ENCODE measurements at regions not wholly inside any gene's neighbourhood (a gene's known extent, or its start where the extent isn't known, plus 50 kb on each side); places are given as distances from the start of the nearest gene placed in this dataset.

DNA sequence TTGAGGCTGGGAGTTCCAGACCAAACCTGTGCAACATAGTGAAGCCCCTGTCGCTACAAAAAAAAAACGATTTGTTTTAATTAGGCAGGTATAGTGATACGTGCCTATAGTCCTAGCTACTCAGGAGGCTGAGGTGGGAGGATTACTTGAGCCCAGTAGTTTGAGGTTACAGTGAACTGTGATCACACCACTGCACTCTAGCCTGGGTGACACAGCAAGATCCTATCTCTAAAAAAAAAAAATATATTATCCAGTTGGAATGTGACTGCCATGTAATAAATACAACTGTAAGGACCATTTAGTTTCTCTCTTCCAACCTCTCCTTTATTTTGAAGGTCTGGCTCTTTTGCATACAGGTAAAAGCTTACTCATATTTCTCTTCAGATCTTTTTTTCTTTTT is 571.5 kb downstream of the UTRN start:
- DNase-seq (ENCODE audit: low read depth in 2 of 2, low spot score in 1 of 2), result no peak

DNA sequence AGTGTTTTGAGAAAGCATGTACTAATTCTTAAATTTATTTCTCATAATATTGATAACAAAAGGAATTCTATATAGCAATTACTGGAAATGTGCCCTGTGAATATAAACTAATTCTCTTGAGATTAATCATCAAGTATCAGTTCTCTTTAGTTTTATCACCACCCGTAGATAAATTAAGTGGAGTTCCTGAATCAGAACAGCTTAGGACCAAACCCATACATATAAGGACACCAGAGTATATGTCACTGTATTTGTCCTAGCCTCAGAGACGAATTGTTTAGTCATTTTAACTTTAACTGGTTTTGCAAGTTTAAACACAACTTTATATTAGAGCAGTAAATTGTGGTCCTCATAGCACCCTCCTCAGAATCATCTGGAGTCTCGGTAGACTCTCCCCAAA is 572.0 kb downstream of the UTRN start:
- DNase-seq (ENCODE audit: low read depth in 2 of 2, low spot score in 1 of 2), result no peak

DNA sequence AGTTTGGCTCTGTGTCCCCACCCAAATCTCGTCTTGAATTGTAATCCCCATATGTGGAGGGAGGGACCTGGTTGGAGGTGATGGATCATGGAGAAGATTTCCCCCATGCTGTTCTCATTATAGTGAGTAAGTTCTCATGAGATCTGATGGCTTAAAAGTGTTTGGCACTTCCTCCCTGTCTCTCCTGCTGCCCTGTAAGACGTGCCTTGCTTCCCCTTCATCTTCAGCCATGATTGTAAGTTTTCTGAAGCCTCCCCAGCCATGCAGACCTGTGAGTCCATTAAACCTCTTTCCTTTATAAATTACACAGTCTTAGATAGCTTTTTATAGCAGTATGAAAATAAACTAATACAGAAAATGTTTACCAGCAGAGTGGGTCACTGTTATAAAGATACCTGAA is 577.6 kb downstream of the UTRN start:
- DNase-seq (ENCODE audit: low read depth in 2 of 2, low spot score in 1 of 2), result no peak

DNA sequence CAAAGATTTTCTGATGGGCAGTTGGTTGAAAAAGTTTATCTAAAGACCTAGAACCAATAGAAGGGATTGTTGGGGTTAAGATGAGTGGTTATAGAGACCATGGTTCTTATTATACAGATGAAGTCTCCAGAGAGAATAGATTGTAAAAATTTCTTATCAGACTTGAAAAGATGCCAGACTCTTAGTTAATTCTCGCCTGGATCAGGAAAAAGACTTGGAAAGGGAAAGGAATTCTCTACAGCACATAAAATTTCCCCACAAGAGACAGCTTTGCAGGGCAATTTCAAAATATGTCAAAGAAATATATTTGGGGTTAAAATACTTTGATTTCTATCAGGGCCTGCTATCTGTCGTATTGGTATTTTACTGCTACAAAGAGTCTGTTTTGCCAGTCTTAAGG is 582.6 kb downstream of the UTRN start:
- DNase-seq (ENCODE audit: low read depth in 2 of 2, low spot score in 1 of 2), result no peak

DNA sequence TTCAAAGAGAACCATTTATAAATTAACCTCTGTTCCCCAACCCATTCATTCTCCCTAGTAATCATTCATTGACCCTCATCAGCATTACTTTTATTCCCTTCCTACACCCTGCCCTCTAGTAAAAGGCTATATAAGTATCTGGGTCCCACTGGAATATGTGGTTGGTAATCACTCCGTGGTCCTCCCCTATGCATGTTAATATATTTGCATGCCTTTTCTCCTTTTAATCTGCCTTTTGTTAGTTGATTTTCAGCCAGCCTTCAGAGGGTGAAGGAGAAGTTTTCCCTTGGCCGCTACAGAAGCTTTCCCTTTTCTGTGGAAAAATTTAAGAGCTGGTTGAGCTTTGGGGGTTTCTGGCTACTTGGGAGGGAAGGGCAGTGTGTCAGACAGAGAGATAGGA is 585.6 kb downstream of the UTRN start:
- DNase-seq (ENCODE audit: low read depth in 2 of 2, low spot score in 1 of 2), result no peak

DNA sequence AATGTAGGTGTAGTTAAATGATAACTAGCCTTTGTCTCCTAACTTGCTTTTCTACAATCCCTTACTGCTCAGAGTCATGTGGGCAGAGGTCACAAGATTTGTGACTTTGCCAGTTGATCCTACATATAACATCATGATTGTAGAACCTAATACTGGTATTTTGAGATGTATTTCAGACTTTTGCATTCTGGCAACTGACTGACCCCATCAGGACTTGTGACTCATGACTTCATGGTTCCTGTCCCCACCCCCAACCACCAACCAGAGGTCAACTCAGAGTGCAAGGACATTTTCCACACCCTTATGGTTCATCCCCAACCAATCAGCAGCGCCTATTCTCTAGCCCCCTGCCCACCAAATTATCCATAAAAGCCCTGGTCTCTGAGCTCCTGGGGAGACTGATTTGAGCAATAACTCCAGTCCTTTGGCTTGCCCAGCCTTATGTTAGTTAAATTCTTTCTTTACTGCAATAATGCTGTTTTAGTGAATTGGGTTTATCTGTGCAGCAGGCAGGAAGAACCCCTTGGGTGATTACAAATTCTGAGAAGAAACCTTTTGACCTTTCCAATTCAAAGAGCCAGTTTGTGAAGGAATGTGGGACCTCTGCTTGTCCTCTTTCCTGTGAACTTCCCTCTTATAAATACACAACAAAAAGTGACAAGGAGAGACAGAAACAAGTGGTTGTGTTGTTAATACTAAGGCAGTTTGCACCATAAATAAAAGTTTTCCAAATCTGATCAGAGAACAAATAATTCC is 588.7 kb downstream of the UTRN start:
- no peak for DNase-seq (ENCODE audit: low read depth in 2 of 2, low spot score in 1 of 2)

DNA sequence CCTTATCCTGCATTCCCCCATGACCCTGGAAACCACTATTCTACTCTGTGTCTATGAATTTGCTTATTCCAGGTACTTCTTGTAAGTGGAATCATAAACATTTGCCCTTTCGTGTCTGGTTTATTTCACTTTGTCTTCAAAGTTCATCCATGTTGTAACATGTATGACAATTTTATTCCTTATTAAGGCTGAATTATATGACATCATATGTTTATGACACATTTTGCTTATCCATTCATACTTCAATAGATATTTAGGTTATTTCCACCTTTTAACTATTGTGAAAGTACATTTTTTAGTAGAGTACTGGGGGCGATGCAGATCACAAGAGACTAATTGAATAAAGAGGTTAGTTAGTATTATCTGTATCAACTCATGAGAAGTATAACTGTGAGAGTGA is 591.6 kb downstream of the UTRN start:
- no peak for DNase-seq (ENCODE audit: low read depth in 2 of 2, low spot score in 1 of 2)

DNA sequence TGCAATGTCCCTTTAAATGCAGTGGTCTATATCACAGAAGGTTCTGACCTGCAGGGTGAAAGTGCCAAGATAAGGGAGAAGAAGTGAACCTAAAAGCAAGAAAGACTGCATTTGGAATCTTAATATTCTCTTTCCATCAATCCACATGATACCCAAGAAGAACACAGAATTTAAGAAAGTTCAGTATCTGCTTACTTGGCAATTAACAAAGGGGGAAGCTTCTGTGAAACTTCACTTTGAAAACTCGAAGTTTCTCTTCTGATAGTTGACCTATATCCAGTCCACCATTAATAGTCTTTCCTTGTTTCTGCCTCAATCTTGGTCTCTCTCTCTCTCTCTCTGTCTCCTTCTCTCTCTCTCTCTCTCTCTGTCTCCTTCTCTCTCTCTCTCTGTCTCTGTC is 592.0 kb downstream of the UTRN start:
- no peak for DNase-seq (ENCODE audit: low read depth in 2 of 2, low spot score in 1 of 2)

DNA sequence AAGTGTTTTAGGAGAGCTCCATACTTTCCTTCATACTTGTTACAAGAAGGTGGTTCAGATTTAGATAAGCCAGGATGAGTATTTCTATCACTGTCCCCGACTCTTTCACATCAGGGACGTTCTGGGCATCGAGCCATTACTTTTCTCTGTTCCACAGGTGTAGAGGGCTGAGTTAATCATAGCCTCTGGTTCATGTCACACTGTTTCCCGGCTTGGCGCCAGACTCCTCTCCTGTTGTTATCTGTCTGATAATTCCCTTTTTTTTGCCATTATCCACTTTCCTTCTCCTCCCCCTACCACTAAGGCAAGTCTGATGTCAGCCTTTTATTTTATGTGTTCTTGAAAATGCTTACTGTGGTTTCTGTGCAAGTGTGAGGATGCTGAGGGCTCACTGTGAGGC is 593.4 kb downstream of the UTRN start:
- no peak for DNase-seq (ENCODE audit: low read depth in 2 of 2, low spot score in 1 of 2)

DNA sequence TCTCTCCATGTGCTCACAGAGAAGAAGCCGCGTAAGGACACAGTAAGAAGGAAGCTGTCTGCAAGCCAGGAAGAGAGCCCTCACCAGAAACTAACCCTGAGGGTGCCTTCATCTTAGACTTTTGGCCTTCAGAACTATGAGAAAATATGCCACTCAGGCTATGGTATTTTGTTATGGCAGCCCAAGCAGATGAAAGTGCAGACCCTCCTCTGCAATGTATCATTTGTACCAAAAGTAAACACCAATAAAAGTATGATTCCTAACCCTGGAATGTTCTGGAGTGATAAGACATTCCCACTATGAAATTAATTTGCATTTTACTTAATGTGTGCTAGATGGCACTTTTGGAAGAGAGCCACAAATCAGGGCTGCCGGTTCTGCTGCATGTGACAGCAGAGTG is 594.3 kb downstream of the UTRN start:
- no peak for DNase-seq (ENCODE audit: low read depth in 2 of 2, low spot score in 1 of 2)

DNA sequence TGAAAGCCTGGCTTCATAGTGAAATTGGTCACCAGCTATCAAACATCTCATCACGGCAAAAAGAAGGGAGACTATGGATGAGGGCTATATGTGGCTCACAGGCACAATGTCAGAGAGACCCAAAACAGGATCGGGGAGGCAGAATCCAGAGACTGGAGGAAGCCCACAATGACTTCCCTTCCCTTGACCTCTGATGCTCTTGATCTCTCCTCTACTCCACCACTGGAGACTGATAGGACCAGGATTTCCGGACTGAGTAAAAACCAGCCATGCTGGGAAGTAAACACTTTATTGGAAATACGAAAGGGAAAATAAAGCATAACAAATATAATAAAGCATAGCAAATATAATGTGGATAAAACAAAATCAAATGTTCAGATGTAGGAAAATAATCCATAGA is 597.3 kb downstream of the UTRN start:
- no peak for DNase-seq (ENCODE audit: low read depth in 2 of 2, low spot score in 1 of 2)

DNA sequence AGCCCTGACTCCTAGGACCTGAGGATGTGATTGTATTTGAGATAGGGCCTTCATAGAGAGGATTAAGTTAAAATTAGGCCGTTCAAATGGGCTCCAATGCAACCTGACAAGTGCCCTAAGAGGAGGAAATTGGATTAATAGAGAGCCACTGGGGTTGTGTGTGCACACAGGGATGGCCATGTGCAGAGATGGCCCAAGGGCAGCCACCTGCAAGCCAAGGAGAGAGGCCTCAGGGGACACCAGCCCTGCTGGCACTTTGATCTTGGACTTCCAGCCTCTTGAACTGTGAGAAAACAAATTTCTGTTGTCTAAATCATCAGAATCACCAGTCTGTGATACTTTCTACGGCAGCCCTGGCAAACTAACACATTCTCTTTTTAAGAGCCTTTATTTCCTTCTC is 598.8 kb downstream of the UTRN start:
- DNase-seq (ENCODE audit: low read depth in 2 of 2, low spot score in 1 of 2), result no peak

DNA sequence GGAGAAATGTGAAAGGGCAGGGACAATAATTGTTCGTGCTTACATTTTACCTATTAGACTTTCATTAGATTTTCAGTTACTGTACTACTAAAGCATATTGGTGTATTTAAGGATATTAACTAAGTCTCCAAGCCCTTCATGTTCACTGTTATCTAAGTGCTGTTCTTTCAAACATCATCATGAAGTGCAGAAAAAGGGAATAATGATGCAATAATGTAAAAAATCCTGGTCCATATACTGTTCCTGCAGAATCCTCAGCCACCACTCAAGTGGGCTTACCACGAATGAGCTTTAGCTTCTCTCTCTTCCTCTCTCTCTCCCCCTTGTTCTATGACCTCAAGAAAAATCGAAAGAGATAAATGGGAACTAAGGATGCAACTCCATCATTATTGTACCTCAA is 600.7 kb downstream of the UTRN start:
- DNase-seq (ENCODE audit: low read depth in 2 of 2, low spot score in 1 of 2), result no peak

DNA sequence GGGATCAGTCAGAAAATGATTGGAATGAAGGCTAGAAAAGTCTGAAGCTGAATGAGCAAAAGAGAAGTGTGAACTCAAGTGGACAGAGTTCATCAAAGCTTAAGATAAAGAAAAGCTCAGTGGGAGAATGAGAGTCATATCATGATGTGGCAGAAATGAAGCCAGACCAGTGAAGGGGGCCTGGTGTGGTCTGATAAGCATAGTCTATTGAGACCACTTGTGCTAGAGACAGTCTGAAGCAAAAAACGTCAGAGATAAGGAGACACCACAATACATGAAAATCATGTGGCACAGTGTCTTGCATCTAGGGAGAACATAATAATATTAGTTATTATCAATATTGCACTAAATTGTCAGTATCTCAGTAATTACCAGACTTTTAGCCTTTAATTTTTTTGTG is 601.5 kb downstream of the UTRN start:
- no peak for DNase-seq (ENCODE audit: low read depth in 2 of 2, low spot score in 1 of 2)

DNA sequence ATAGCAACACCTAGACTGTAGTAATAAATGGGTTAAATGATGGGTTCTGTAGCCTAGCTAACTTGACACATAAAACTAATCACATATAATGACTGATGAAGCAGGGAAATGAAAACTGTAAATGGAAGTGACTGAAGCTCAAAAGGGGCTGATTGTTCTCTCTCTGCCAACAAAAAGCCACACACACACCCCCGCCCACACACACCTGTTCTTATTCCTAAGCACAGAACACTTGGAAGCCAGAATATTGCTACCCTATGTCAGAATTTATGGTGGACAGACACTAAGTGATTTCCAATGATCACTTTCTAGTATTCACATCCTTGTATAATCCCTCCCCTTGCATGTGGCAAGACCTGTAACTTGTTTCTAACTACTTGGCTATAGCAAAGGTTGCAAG is 603.5 kb downstream of the UTRN start:
- DNase-seq (ENCODE audit: low read depth in 2 of 2, low spot score in 1 of 2), result no peak

DNA sequence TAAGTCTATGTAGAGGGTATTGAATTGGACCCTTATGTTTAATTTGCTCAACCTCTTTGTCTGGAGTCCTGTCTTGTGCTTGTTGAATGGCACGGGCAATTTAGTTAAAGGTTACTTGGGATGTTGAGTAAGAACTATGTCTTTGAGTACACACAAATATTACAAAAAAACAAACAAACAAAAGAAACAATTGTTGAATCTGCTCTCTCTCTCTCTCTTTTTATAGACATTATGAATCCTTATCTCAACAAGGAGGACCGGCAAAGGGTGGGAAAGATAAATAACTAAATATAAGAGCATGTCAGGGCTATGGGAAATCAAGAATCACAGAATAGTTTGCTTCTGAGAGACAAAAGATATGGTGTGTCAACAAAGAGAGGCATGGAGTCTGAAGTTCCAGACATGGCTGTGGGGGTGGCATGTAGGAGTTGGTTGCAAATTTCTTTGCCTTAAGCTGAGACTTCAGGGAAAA is 608.6 kb downstream of the UTRN start:
- no peak for DNase-seq (ENCODE audit: low read depth in 2 of 2, low spot score in 1 of 2)

DNA sequence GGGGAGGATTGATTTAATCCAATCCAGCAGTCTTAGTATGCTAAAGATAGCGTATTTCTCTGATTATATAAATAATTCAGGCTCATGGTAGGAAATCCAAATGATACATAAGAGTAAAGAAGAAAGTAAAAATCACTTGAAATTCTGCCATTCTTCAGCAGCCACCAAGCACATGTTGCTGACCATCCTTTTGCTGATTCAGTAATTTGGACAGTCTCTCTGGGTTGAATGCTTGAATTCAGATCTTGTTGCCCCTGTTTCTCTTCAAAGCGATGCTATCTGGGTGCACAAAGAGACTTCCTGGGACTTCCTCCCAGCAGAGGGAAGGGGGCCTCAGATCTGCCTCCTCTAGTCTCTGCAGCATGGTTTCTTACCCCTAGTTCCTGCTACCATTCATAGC is 609.1 kb downstream of the UTRN start:
- no peak for DNase-seq (ENCODE audit: low read depth in 2 of 2, low spot score in 1 of 2)

DNA sequence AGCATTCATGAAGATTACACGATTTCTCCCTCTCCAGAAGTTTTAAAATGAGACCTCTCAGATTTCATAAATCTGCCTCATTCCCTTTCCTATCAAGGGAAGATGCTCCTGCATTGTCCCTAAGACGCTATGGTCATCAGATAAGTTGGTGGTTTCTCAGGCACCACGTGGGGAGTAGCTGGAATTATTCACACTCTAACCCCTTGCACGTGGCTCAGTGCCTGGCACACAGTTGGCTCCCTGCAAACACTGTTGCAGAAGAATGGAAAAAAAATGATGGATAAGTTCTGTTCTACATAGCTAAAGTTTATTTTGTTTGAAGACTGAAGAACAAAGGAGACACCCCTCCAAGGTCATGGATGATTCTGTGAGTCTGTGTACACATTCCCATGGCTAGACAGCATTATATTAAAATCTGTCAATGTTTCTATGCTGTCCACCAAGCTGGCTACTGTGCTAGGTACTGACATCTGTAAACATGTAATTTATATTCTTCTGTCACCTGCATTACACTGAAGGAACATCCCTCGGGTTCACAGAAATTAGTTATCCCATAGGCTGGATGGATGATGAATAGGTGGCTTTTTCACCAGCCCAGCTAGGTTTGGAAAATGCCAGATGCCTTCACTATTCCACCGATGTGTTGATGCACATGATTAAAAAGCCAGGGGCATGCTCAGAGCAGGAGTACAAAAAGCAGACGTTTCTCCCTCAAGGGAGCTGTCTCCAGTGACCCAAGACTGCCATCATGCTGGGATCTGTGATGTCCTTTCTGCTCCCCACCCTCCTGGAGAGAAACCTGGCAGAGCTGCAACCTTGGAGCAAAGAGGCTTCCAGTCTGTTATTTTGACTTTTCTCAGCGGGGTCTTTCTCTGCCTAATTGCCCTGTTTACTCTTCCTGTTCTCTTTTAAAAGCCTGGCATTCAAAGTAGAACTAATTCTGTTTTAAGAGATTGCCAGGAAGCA is 610.5 kb downstream of the UTRN start:
- DNase-seq (ENCODE audit: low read depth in 2 of 2, low spot score in 1 of 2), result no peak

DNA sequence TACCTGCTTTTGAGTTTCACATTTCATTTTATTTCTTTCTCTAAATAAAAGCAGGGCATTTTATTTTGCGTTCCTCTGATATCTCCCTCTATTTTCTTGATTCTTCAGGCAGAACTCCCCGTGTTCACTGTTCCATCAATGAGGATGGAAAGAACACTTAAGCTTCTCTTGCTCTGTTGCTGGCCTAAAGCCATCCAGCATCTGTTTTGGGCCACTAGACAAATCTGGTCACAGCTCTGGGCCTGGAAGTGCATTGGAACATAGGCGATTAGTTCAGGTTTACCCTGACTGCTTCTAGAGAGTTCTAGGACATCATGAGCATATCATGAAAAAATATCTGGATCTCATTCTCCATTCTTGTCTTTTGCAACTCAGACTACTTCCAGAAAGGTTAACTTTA is 611.2 kb downstream of the UTRN start:
- no peak for DNase-seq (ENCODE audit: low read depth in 2 of 2, low spot score in 1 of 2)

DNA sequence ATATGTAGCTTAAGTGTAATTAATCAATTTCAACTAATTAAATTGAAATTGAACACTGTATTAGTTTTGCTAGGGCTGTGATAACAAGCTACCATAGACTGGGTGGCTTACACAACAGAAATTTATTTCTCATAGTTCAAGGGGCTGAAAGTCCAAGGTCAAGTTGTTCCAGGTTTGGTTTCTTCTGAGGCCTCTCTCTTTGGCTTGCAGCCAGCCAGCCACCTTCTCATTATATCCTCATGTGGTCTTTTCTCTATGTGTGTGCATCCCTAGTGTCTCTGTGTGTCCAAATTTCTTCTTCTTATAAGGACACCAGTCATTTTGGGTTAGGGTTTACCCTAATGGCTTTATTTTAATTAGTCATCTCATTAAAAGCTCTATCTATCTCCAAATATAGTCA is 611.7 kb downstream of the UTRN start:
- no peak for DNase-seq (ENCODE audit: low read depth in 2 of 2, low spot score in 1 of 2)

DNA sequence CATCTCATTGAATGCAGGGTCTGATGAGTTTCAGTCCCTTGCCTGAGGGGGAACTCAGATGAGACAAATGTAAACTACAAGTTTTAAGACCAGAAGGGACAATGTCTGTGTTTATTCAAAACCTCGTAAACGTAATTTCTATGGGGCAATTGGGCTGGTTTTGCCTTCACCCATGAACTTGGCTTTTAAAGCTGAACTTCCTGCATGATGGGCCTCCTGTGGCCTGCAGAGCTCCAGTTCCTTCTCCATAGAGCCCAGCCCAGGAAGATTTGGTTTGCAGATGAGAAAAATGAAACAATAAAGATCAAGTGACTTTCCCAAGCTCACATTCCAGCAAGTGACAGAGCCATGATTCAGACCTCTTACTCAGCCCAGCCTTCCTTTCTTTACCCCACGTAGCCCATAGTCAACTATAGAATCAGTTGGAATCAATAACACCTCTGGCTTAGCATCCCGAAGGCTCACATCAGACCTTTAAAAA is 612.3 kb downstream of the UTRN start:
- no peak for DNase-seq (ENCODE audit: low read depth in 2 of 2, low spot score in 1 of 2)

DNA sequence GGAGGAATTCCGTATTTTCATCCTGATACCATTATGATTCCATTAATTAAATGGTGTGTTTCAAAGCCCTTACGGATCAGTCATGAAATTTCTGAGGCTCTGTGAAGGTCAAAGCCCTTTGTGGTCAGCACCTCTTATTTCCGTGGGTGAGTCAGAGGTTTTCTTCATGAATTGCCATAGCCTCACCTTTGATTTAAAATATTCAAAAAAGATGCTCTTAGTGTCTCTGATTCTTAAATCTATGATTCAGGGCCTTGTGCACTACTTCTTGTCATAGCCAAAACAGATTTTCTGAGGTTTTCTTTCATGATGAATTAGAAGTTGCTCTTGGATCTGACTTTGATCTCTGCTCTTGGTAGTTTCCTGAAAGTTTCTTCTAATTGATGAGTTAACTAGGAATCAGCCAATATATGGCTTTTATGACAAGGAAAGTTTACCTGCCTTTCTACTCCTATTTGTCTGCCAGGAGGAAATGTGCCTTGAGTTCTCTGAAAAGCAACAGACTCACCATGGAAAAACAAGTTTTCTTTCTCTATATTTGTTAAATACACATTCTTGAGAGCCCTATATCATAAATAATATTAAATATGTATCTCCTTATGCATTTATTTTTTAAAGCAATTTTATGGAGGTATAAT is 613.0 kb downstream of the UTRN start:
- no peak for DNase-seq (ENCODE audit: low read depth in 2 of 2, low spot score in 1 of 2)

All from stimulated activated CD8-positive, alpha-beta memory T cell treated with anti-CD3 and anti-CD28 coated beads, Interleukin-4, amount 100 ng/mL, for 4 hours (primary cell).